ENCODE measurements at regions not wholly inside any gene's neighbourhood (a gene's known extent, or its start where the extent isn't known, plus 50 kb on each side); places are given as distances from the start of the nearest gene placed in this dataset.

- no peak for TF ChIP-seq CTCF (conservative IDR thresholded peaks at IDR 0.05 in 1 of 2, IDR thresholded peaks at IDR 0.05 in 1 of 2; ENCODE audit: extremely low read depth in 1 of 2, insufficient read depth in 1 of 2, low read depth in 1 of 2, low read length in 2 of 2)
- no peak for TF ChIP-seq EZH2 (IDR thresholded peaks at IDR 0.05; ENCODE audit: borderline replicate concordance, low read length)
Measured at GRCh38 chr5:143892908-143893307, 80.9 kb downstream of the HMHB1 start.
